PC-3 (cell line): ENCODE measurements at regions not wholly inside any gene's neighbourhood (a gene's known extent, or its start where the extent isn't known, plus 50 kb on each side); places are given as distances from the start of the nearest gene placed in this dataset.

ENCODE experiments used
- ATAC-seq: fragments of 200-7000 bp; cut with Tn5 transposase; 2 replicates; pipeline ENCODE4 v1.9.1; 2020; ENCODE audit warnings: mild to moderate bottlenecking, moderate library complexity
- BruUV-seq: library from RNA; stranded (reverse); fragments of 400-500 nt; replicated peaks from 2 replicates; lab custom pipeline; 2021; lab: Mats Ljungman, UMichigan
- CTCF ChIA-PET: fragments of 300-600 bp; sonication (Branson Sonifier 250); formaldehyde crosslinking; loops from one replicate; lab custom pipeline; 2022; ENCODE audit warnings: antibody characterized with exemption; lab: Charles Lee
- POLR2A ChIA-PET: fragments of 300-600 bp; sonication (Branson Sonifier 250); formaldehyde crosslinking; loops from one replicate; lab custom pipeline; 2022; ENCODE audit warnings: antibody characterized with exemption; ENCODE audit not compliant: unreplicated experiment; lab: Charles Lee
- DNase-seq: peaks from one replicate; pipeline ENCODE4 v3.0.0-alpha.2; 2015
- H2AFZ ChIP-seq: fragments of 300-600 bp; sonication (generic); 2 replicates; pipeline ENCODE4 v1.6.0; 2016; ENCODE audit warnings: antibody characterized with exemption, low read length
- H3F3A ChIP-seq: fragments of 300-600 bp; sonication (generic); one replicate; pipeline ENCODE4 v1.6.0; 2017; ENCODE audit warnings: antibody characterized with exemption, low read length, control low read depth, mild to moderate bottlenecking; ENCODE audit not compliant: unreplicated experiment
- H3K27ac ChIP-seq: fragments of 300-600 bp; sonication (generic); 2 replicates; pipeline ENCODE4 v1.5.1; 2016; ENCODE audit warnings: mild to moderate bottlenecking, low read length
- H3K27me3 ChIP-seq: fragments of 300-600 bp; sonication (generic); 2 replicates; pipeline ENCODE4 v1.6.1; 2016; ENCODE audit warnings: low read length, mixed read lengths
- H3K36me3 ChIP-seq: fragments of 300-600 bp; sonication (generic); 2 replicates; pipeline ENCODE4 v1.6.1; 2016; ENCODE audit warnings: low read depth, mixed run types, low read length, mixed read lengths
- H3K4me1 ChIP-seq: fragments of 300-600 bp; sonication (generic); 2 replicates; pipeline ENCODE4 v1.5.1; 2016; ENCODE audit warnings: low read length; ENCODE audit not compliant: insufficient read depth
- H3K4me2 ChIP-seq: fragments of 300-600 bp; sonication (generic); 2 replicates; pipeline ENCODE4 v1.6.0; 2016; ENCODE audit warnings: low read length
- H3K4me3 ChIP-seq: fragments of 300-600 bp; sonication (generic); 2 replicates; pipeline ENCODE4 v1.5.1; 2016; ENCODE audit warnings: mild to moderate bottlenecking, low read length, mixed read lengths
- H3K79me2 ChIP-seq: fragments of 300-600 bp; sonication (generic); 2 replicates; pipeline ENCODE4 v1.6.1; 2017; ENCODE audit warnings: low read length, mixed read lengths
- H3K9ac ChIP-seq: fragments of 300-600 bp; sonication (generic); 2 replicates; pipeline ENCODE4 v1.6.0; 2016; ENCODE audit warnings: mild to moderate bottlenecking, low read length
- H3K9me2 ChIP-seq: fragments of 300-600 bp; sonication (generic); replicated peaks from 2 replicates; pipeline ENCODE4 v1.6.1; 2016; ENCODE audit warnings: mixed run types, low read length, mixed read lengths
- H3K9me3 ChIP-seq: fragments of 300-600 bp; sonication (generic); 2 replicates; pipeline ENCODE4 v1.6.1; 2016; ENCODE audit warnings: low read length, mixed read lengths
- H4K20me1 ChIP-seq: fragments of 300-600 bp; sonication (generic); 2 replicates; pipeline ENCODE4 v1.6.1; 2016; ENCODE audit warnings: low read length, mixed read lengths
- CTCF ChIP-seq: fragments of 300-600 bp; sonication (generic); conservative IDR thresholded peaks from 2 replicates; pipeline ENCODE4 v1.5.1; 2017; ENCODE audit warnings: antibody characterized with exemption, low read depth, mild to moderate bottlenecking, low read length
- EZH2 ChIP-seq: fragments of 300-600 bp; sonication (generic); IDR thresholded peaks from one replicate; pipeline ENCODE4 v1.6.1; 2017; ENCODE audit warnings: antibody characterized with exemption, mild to moderate bottlenecking, low read length; ENCODE audit not compliant: unreplicated experiment
- EZH2phosphoT487 ChIP-seq: fragments of 300-600 bp; sonication (generic); IDR thresholded peaks from 2 replicates; pipeline ENCODE4 v1.6.1; 2018; ENCODE audit warnings: mild to moderate bottlenecking, antibody characterized with exemption, low read length, borderline replicate concordance
- intact Hi-C: fragments of 100-400 bp; cut with micrococcal nuclease; formaldehyde crosslinking; loops from 2 replicates; pipeline ENCODE4 v1.9.0; 2023

GRCh38 chrX:482702-483203, 96.0 kb upstream of the PPP2R3B start:
- Histone ChIP-seq H3K27ac (no peak overlapping the region), H3F3A (no peaks in the 10 kb centered on the region), H4K20me1 (no peaks in the 10 kb centered on the region), H3K4me1 (no peaks in the 10 kb centered on the region), H3K79me2 (no peaks in the 10 kb centered on the region), H2AFZ (no peak overlapping the region), H3K27me3 (peaks cover 15% of the 10 kb centered on the region), H3K36me3 (no peaks in the 10 kb centered on the region), H3K4me2 (no peak overlapping the region), H3K9ac (no peak overlapping the region), H3K9me2 (no peaks in the 10 kb centered on the region), H3K4me3 (no peak overlapping the region), H3K9me3 (no peaks in the 10 kb centered on the region)
- POLR2A ChIA-PET, result no interaction called here
- intact Hi-C loops, result no loop called here
- TF ChIP-seq CTCF, result no peak
- no peak for TF ChIP-seq EZH2phosphoT487
- TF ChIP-seq EZH2, result no peak
- DNase-seq (no peak), ATAC-seq (no peak)
- CTCF ChIA-PET, result no interaction called here
- no TSS peak for BruUV-seq

- no peaks in the 10 kb centered on the region for H3K9me3 ChIP-seq
- no peak overlapping the region for H3K4me3 ChIP-seq
- H3K4me1 ChIP-seq, result no peaks in the 10 kb centered on the region
- no peak for ATAC-seq
- H3K79me2 ChIP-seq, result no peaks in the 10 kb centered on the region
- no peak for DNase-seq
- H3K4me2 ChIP-seq, result no peak overlapping the region
- ChIA-PET CTCF (no interaction called here), POLR2A (no interaction called here)
- H4K20me1 ChIP-seq, result no peaks in the 10 kb centered on the region
- BruUV-seq, result no TSS peak
- no peaks in the 10 kb centered on the region for H3K36me3 ChIP-seq
- no peaks in the 10 kb centered on the region for H3K9me2 ChIP-seq
- H3K9ac ChIP-seq, result no peak overlapping the region
- H2AFZ ChIP-seq, result no peak overlapping the region
- intact Hi-C loops, result no loop called here
- peaks cover 12% of the 10 kb centered on the region for H3K27me3 ChIP-seq
- no peak overlapping the region for H3K27ac ChIP-seq
- no peaks in the 10 kb centered on the region for H3F3A ChIP-seq
- no peak for TF ChIP-seq EZH2
- TF ChIP-seq EZH2phosphoT487, result no peak
These were observed 98.7 kb upstream of the PPP2R3B start for GRCh38 chrX:485368-485767.

- ChIA-PET CTCF (no interaction called here), POLR2A (no interaction called here)
- H3K9ac ChIP-seq, result no peak overlapping the region
- no peaks in the 10 kb centered on the region for H3K36me3 ChIP-seq
- no peak for TF ChIP-seq EZH2
- TF ChIP-seq CTCF, result no peak
- TF ChIP-seq EZH2phosphoT487, result no peak
- DNase-seq (no peak), ATAC-seq (no peak)
- no peaks in the 10 kb centered on the region for H3K9me2 ChIP-seq
- H3K4me2 ChIP-seq, result no peak overlapping the region
- H3K4me3 ChIP-seq, result no peak overlapping the region
- H3K27me3 ChIP-seq, result peaks cover 12% of the 10 kb centered on the region
- H3K9me3 ChIP-seq, result no peaks in the 10 kb centered on the region
- no peaks in the 10 kb centered on the region for H3K79me2 ChIP-seq
- intact Hi-C loops, result no loop called here
- H3K4me1 ChIP-seq, result no peaks in the 10 kb centered on the region
- H3K27ac ChIP-seq, result no peak overlapping the region
- BruUV-seq, result no TSS peak
- H4K20me1 ChIP-seq, result no peaks in the 10 kb centered on the region
- H2AFZ ChIP-seq, result no peak overlapping the region
- H3F3A ChIP-seq, result no peaks in the 10 kb centered on the region
These were observed 99.6 kb upstream of the PPP2R3B start for GRCh38 chrX:486325-486724.
